ENCODE measurements at regions not wholly inside any gene's neighbourhood (a gene's known extent, or its start where the extent isn't known, plus 50 kb on each side); places are given as distances from the start of the nearest gene placed in this dataset.

- no peak for FAIRE-seq
These were observed 52.2 kb upstream of the CD83 start for GRCh38 chr6:14065350-14065749.

DNA sequence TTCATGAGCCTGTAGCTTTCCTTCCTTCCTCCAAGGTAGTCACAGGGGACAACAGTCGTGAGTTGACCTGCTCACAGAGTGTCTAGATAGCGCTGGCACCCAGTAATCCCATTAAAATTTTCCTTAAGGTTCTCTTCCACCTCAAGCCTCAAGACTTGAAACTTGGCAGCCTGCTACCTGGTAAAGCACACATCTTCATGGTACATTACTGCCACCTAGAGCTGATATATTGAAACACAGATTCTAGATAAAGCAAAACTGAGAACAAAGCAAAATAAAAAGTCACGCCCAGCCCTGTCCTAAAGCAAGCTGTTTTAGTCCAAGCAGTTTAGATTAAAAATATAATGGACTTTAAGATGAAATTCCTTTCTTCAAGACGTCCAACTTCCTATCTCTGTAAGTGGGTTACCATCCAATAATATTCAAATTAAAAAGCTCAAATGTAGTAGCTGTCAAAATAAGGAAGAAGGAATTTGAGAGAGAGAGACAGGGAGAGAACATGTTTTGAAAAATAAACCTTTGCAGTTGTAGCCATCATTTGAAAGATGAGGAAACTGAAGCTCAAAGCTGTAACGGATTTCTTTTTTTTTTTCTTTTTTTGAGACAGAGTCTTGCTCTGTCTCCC is 50.7 kb upstream of the CD83 start:
- FAIRE-seq, result peak; percentile 77

DNA sequence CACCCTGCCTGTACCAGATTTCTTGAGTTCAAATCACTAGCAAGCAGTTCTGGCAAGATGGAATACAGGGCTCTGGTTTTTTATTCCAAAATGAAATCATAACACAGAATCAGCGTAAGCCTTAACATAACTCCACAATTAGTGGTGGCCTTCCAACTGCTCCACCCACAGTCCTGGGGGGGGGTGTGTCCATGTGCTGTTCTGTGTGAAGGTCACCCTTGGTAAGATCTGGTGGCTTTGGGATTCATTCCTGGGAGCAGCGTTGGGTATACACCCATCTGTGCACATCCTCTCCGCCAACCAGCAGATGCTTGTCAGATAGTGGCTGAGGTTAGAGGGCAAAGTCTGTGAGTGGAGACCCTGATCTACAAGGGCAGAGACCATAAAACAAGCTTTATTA is 49.9 kb upstream of the CD83 start:
- FAIRE-seq, result no peak
